ENCODE measurements at regions not wholly inside any gene's neighbourhood (a gene's known extent, or its start where the extent isn't known, plus 50 kb on each side); places are given as distances from the start of the nearest gene placed in this dataset.

DNA sequence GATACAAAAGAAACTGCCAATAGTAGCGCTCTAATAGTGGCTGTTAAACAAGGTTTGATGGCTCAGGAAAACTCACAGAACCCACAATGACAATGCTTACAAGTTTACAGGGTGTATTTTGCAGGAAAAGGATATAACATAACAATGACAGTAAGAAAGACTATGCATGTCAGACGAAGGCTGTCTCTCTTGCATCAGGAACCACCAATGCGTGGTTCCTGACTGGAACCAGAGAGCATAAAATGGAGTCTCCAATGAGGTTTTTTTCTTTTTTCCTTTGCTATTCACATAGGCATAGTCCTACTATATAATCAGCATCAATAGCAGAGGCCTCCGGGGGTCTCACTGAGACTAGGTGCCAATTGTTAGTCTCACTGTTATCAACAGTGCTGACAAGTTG, 120.4 kb upstream of the STEAP1 start:
- no peaks in the 10 kb centered on the region for H3K27me3 ChIP-seq (ENCODE audit: low read depth, low read length)
- H3K4me3 ChIP-seq (ENCODE audit: low read length) = no peak overlapping the region
- H3K9ac ChIP-seq (ENCODE audit: low read length) = no peak overlapping the region
- H3K9me3 ChIP-seq (ENCODE audit: insufficient read depth, low read length) = no peaks in the 10 kb centered on the region
- no peak overlapping the region for H3K27ac ChIP-seq (ENCODE audit: low read length)
- no peaks in the 10 kb centered on the region; the same call in 1 of the 2 replicates for H3K4me1 ChIP-seq (ENCODE audit: low read length)
- TF ChIP-seq EZH2phosphoT487 (IDR thresholded peaks at IDR 0.05; ENCODE audit: low read depth) = no peak
- TF ChIP-seq, protein P1, sequence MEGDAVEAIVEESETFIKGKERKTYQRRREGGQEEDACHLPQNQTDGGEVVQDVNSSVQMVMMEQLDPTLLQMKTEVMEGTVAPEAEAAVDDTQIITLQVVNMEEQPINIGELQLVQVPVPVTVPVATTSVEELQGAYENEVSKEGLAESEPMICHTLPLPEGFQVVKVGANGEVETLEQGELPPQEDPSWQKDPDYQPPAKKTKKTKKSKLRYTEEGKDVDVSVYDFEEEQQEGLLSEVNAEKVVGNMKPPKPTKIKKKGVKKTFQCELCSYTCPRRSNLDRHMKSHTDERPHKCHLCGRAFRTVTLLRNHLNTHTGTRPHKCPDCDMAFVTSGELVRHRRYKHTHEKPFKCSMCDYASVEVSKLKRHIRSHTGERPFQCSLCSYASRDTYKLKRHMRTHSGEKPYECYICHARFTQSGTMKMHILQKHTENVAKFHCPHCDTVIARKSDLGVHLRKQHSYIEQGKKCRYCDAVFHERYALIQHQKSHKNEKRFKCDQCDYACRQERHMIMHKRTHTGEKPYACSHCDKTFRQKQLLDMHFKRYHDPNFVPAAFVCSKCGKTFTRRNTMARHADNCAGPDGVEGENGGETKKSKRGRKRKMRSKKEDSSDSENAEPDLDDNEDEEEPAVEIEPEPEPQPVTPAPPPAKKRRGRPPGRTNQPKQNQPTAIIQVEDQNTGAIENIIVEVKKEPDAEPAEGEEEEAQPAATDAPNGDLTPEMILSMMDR (IDR thresholded peaks at IDR 0.05; ENCODE audit: low read depth, low read length) = no peak
- H3K36me3 ChIP-seq (replicated peaks; ENCODE audit: low read depth, low read length) = no peaks in the 10 kb centered on the region
- H2AFZ ChIP-seq (ENCODE audit: low read depth, low read length) = no peak overlapping the region
- H3K79me2 ChIP-seq (ENCODE audit: low read length) = no peaks in the 10 kb centered on the region
- no peaks in the 10 kb centered on the region for H4K20me1 ChIP-seq (ENCODE audit: insufficient read depth, low read length)
- no peak overlapping the region for H3K4me2 ChIP-seq (ENCODE audit: low read length)

DNA sequence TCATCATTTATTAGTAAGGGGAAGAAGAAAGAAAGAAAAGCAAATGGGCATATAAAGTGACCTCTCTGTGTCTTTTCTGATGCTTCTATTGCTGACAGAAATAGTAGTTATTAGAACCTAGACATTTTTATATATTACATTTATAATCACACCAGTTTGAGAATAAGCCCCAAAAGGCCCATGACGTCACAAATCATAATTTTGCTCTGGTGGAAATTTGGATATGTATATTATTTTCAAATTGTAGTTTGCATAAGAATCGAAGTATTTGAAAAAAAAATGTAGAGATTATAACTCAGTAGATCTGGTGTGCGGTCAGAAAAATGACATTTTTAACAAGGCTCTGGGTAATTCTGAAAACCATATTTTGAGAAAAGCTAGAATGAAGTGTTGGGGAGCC, 101.2 kb upstream of the STEAP1 start:
- Histone ChIP-seq H3K36me3 (replicated peaks; ENCODE audit: low read depth, low read length) (no peaks in the 10 kb centered on the region), H3K9ac (ENCODE audit: low read length) (no peak overlapping the region), H3K4me3 (ENCODE audit: low read length) (no peak overlapping the region), H3K4me1 (ENCODE audit: low read length) (no peaks in the 10 kb centered on the region), H4K20me1 (ENCODE audit: insufficient read depth, low read length) (no peaks in the 10 kb centered on the region), H3K9me3 (ENCODE audit: insufficient read depth, low read length) (no peaks in the 10 kb centered on the region), H3K27ac (ENCODE audit: low read length) (no peak overlapping the region), H3K27me3 (ENCODE audit: low read depth, low read length) (no peaks in the 10 kb centered on the region), H3K4me2 (ENCODE audit: low read length) (no peak overlapping the region), H3K79me2 (ENCODE audit: low read length) (no peaks in the 10 kb centered on the region), H2AFZ (ENCODE audit: low read depth, low read length) (no peak overlapping the region)
- TF ChIP-seq, protein P1 (IDR thresholded peaks at IDR 0.05; ENCODE audit: low read depth, low read length) = no peak
- TF ChIP-seq EZH2phosphoT487 (IDR thresholded peaks at IDR 0.05; ENCODE audit: low read depth) = no peak

DNA sequence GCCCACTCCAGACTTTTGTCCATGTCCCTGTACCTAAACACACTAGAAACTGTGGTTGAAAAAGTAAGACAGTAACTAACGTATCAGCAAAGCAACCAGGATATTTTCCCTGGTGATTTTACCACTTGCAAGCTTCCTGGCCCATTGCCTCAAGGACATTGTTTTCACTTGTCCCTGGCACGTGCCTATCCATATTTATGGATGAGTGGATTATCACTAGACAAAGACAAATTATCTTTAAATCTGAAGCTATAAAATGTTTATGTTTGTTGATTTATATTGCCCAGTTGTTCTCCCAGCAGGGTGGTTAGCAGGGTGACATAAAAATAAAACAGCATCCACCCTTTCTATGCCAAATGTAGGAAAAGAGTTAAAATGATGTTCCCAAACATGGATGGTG, 93.2 kb upstream of the STEAP1 start:
- H3K4me2 ChIP-seq (ENCODE audit: low read length) = no peak overlapping the region
- H3K4me1 ChIP-seq (ENCODE audit: low read length) = no peaks in the 10 kb centered on the region
- no peaks in the 10 kb centered on the region for H3K9me3 ChIP-seq (ENCODE audit: insufficient read depth, low read length)
- no peak for TF ChIP-seq EZH2phosphoT487 (IDR thresholded peaks at IDR 0.05; ENCODE audit: low read depth)
- TF ChIP-seq, protein P1 (IDR thresholded peaks at IDR 0.05; ENCODE audit: low read depth, low read length) = no peak
- H3K4me3 ChIP-seq (ENCODE audit: low read length) = no peak overlapping the region
- no peaks in the 10 kb centered on the region for H3K27me3 ChIP-seq (ENCODE audit: low read depth, low read length)
- no peak overlapping the region for H3K27ac ChIP-seq (ENCODE audit: low read length)
- H3K79me2 ChIP-seq (ENCODE audit: low read length) = no peaks in the 10 kb centered on the region
- no peaks in the 10 kb centered on the region for H4K20me1 ChIP-seq (ENCODE audit: insufficient read depth, low read length)
- H3K9ac ChIP-seq (ENCODE audit: low read length) = no peak overlapping the region
- H3K36me3 ChIP-seq (replicated peaks; ENCODE audit: low read depth, low read length) = no peaks in the 10 kb centered on the region
- no peak overlapping the region for H2AFZ ChIP-seq (ENCODE audit: low read depth, low read length)

DNA sequence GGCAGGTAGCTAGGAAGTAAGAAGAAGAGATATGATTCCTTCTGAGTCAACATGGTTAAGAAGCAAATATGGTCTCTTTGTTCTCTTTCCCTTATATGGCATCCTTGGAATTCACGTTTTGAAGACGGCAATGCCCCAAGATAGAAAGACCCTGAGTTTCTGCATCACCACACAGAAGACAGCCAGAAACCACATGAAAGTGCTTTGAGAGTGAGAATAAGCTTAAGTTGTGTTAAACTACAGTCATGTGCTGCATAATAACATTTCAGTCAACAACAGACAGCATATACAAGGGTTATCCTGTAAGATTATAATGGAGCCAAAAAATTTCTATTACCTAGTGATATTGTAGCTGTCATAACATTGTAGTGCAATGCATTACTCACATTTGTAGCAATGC, 89.9 kb upstream of the STEAP1 start:
- no peak overlapping the region for H2AFZ ChIP-seq (ENCODE audit: low read depth, low read length)
- no peak overlapping the region for H3K27ac ChIP-seq (ENCODE audit: low read length)
- H3K79me2 ChIP-seq (ENCODE audit: low read length) = no peaks in the 10 kb centered on the region

More for the DNA sequence above, 89.9 kb upstream of the STEAP1 start:
- H3K36me3 ChIP-seq (replicated peaks; ENCODE audit: low read depth, low read length) = no peaks in the 10 kb centered on the region
- TF ChIP-seq, protein P1 (IDR thresholded peaks at IDR 0.05; ENCODE audit: low read depth, low read length) = no peak
- no peak for TF ChIP-seq EZH2phosphoT487 (IDR thresholded peaks at IDR 0.05; ENCODE audit: low read depth)
- no peaks in the 10 kb centered on the region for H4K20me1 ChIP-seq (ENCODE audit: insufficient read depth, low read length)
- no peak overlapping the region for H3K4me2 ChIP-seq (ENCODE audit: low read length)
- no peak overlapping the region for H3K9ac ChIP-seq (ENCODE audit: low read length)
- no peaks in the 10 kb centered on the region; the same call in 1 of the 2 replicates for H3K9me3 ChIP-seq (ENCODE audit: insufficient read depth, low read length)
- H3K27me3 ChIP-seq (ENCODE audit: low read depth, low read length) = no peaks in the 10 kb centered on the region
- H3K4me3 ChIP-seq (ENCODE audit: low read length) = no peak overlapping the region
- H3K4me1 ChIP-seq (ENCODE audit: low read length) = no peaks in the 10 kb centered on the region

All from OCI-LY3 (cell line).